Progenitor cell of endocrine pancreas (in vitro differentiated cells): ENCODE measurements at regions not wholly inside any gene's neighbourhood (a gene's known extent, or its start where the extent isn't known, plus 50 kb on each side); places are given as distances from the start of the nearest gene placed in this dataset.

Experiments used
- DNase-seq: peaks from one replicate; pipeline ENCODE4 v3.0.0; 2021; ENCODE audit warnings: low spot score; ENCODE audit not compliant: unreplicated experiment
- H3K27ac Mint-ChIP-seq: 2 replicates; pipeline ENCODE4 v1.8.0; 2021; ENCODE audit warnings: mild to moderate bottlenecking, moderate library complexity, mixed read lengths
- H3K27me3 Mint-ChIP-seq: 2 replicates; pipeline ENCODE4 v1.8.0; 2021; ENCODE audit warnings: mixed read lengths
- H3K36me3 Mint-ChIP-seq: 2 replicates; pipeline ENCODE4 v1.8.0; 2022; ENCODE audit warnings: mixed read lengths; ENCODE audit not compliant: insufficient read depth
- H3K4me1 Mint-ChIP-seq: 2 replicates; pipeline ENCODE4 v1.8.0; 2021; ENCODE audit warnings: low read depth, mixed read lengths
- H3K4me3 Mint-ChIP-seq: 2 replicates; pipeline ENCODE4 v1.8.0; 2021; ENCODE audit warnings: low read depth, mild to moderate bottlenecking, moderate library complexity, mixed read lengths
- H3K9me3 Mint-ChIP-seq: 2 replicates; pipeline ENCODE4 v1.8.0; 2021; ENCODE audit warnings: low read depth, mixed read lengths
- TF ChIP-seq, protein P1 (sequence below): fragments of 200-600 bp; sonication (generic); IDR thresholded peaks from one replicate; pipeline ENCODE4 v1.5.0; 2021; ENCODE audit warnings: antibody characterized with exemption, mild to moderate bottlenecking; ENCODE audit not compliant: unreplicated experiment

DNA sequence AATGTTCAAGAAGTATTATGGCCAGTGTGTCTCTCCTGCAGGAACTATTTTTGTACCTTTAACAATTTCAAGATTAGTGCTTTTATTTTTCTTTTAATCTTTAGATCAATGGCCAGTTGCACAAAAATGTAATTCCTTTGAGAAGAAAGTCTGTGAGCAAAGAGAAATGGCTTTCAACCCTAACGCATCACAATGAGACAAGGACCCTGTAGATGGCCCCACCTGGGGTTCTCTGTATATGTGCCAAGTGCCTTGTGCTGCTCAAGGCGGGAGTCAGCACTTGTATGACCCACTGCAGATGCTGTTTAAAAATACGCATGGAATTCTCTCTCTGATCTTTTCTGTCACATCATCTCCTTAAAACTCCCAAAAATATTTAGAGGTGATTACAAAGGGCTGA is 453.4 kb downstream of the OCA2 start:
- Mint-ChIP-seq H3K27ac (no peak overlapping the region), H3K36me3 (no peaks in the 10 kb centered on the region)
- DNase-seq = no peak

GRCh38 chr15:27642981-27643380 is 456.1 kb downstream of the OCA2 start:
- Mint-ChIP-seq H3K36me3 (no peaks in the 10 kb centered on the region), H3K4me1 (no peaks in the 10 kb centered on the region), H3K4me3 (no peak overlapping the region), H3K27me3 (no peaks in the 10 kb centered on the region), H3K9me3 (peaks cover 18% of the 10 kb centered on the region), H3K27ac (no peak overlapping the region)
- TF ChIP-seq, protein P1, sequence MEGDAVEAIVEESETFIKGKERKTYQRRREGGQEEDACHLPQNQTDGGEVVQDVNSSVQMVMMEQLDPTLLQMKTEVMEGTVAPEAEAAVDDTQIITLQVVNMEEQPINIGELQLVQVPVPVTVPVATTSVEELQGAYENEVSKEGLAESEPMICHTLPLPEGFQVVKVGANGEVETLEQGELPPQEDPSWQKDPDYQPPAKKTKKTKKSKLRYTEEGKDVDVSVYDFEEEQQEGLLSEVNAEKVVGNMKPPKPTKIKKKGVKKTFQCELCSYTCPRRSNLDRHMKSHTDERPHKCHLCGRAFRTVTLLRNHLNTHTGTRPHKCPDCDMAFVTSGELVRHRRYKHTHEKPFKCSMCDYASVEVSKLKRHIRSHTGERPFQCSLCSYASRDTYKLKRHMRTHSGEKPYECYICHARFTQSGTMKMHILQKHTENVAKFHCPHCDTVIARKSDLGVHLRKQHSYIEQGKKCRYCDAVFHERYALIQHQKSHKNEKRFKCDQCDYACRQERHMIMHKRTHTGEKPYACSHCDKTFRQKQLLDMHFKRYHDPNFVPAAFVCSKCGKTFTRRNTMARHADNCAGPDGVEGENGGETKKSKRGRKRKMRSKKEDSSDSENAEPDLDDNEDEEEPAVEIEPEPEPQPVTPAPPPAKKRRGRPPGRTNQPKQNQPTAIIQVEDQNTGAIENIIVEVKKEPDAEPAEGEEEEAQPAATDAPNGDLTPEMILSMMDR = no peak
- DNase-seq = no peak

More for the DNA sequence above, 453.4 kb downstream of the OCA2 start:
- TF ChIP-seq, protein P1 = no peak
- H3K9me3 Mint-ChIP-seq = peaks cover 18% of the 10 kb centered on the region
- no peaks in the 10 kb centered on the region for H3K4me1 Mint-ChIP-seq
- H3K27me3 Mint-ChIP-seq = no peaks in the 10 kb centered on the region
- no peak overlapping the region for H3K4me3 Mint-ChIP-seq

DNA sequence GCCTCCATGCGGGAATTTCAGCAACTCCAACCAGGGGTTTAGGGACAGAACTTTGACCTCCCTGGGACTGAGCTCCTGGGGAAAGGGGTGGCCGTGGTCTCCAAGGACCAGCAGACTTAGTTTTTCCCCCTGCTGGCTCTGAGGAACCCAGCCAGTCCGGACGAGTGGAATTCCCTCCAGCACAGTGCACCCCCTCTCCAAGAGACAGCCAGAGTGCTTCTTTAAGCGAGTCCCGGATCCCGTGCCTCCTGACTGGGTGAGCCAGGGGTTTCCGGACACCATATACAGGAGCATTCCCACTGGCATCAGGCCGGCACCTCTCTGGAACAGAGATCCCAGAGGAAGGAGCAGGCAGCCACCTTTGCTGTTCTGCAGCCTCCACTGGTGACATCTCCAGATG is 459.5 kb downstream of the OCA2 start:
- H3K27ac Mint-ChIP-seq = no peak overlapping the region
- no peaks in the 10 kb centered on the region for H3K27me3 Mint-ChIP-seq
- peaks cover 18% of the 10 kb centered on the region for H3K9me3 Mint-ChIP-seq
- no peak for DNase-seq
- peaks cover 2% of the 10 kb centered on the region for H3K4me1 Mint-ChIP-seq
- H3K36me3 Mint-ChIP-seq = no peaks in the 10 kb centered on the region
- no peak overlapping the region for H3K4me3 Mint-ChIP-seq
- TF ChIP-seq, protein P1 = no peak

DNA sequence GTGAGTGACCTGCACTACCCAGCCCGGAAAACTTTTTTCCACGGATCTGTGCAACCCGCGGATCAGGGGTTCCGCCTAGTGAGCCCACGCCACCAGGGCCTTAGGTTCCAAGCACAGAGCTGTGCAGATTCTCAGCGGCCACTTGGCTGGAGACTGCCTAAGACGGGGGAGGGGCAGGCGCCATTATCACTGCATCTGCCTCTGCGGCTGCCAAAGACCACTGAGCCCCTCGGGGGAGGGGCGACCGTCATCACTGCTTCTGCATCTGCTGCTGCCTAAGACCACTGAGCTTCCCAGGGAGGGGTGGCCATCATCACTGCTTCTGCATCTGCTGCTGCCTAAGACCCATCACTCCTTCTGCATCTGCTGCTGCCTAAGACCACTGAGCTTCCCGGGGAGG is 460.2 kb downstream of the OCA2 start:
- Mint-ChIP-seq H3K4me3 (no peak overlapping the region), H3K36me3 (no peaks in the 10 kb centered on the region), H3K27me3 (no peaks in the 10 kb centered on the region), H3K9me3 (peaks cover 16% of the 10 kb centered on the region), H3K4me1 (peaks cover 2% of the 10 kb centered on the region), H3K27ac (no peak overlapping the region)
- TF ChIP-seq, protein P1 = no peak
- no peak for DNase-seq

DNA sequence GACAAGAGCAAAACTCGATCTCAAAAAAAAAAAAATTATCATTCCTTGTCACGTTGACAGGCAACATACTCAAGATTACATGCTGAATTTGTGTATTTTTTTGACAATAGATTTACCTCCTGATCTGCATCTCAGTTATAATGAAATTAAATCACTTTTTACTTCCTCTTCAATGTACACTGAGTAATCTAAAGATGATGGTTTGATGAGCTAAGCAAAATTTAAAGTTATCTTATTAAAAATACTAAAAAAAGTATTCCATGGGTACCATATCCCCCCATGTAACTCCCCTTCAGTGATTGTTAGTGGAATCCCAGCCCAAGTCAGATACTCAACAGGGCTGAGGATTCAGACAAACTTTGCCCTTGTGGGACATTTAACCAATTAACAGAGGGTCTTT is 463.2 kb downstream of the OCA2 start:
- H3K27me3 Mint-ChIP-seq = no peaks in the 10 kb centered on the region
- no peak overlapping the region for H3K27ac Mint-ChIP-seq
- no peak overlapping the region for H3K4me3 Mint-ChIP-seq
- H3K36me3 Mint-ChIP-seq = no peaks in the 10 kb centered on the region
- peaks cover 2% of the 10 kb centered on the region for H3K4me1 Mint-ChIP-seq
- TF ChIP-seq, protein P1 = no peak
- H3K9me3 Mint-ChIP-seq = peaks cover 4% of the 10 kb centered on the region
- DNase-seq = no peak

- TF ChIP-seq, protein P1 = no peak
Measured at GRCh38 chr15:27628486-27628885, 470.6 kb downstream of the OCA2 start.

More at GRCh38 chr15:27628486-27628885, 470.6 kb downstream of the OCA2 start:
- peaks cover 3% of the 10 kb centered on the region for H3K4me1 Mint-ChIP-seq
- H3K9me3 Mint-ChIP-seq = peaks cover 17% of the 10 kb centered on the region
- DNase-seq = no peak
- no peaks in the 10 kb centered on the region for H3K36me3 Mint-ChIP-seq
- H3K27me3 Mint-ChIP-seq = no peaks in the 10 kb centered on the region
- no peak overlapping the region for H3K27ac Mint-ChIP-seq
- no peak overlapping the region for H3K4me3 Mint-ChIP-seq
